MM.1S (cell line): ENCODE measurements at regions not wholly inside any gene's neighbourhood (a gene's known extent, or its start where the extent isn't known, plus 50 kb on each side); places are given as distances from the start of the nearest gene placed in this dataset.

Experiments used
- CTCF ChIP-seq: fragments of 300-600 bp; sonication (generic); IDR thresholded peaks from 2 replicates; pipeline ENCODE4 v1.5.1; 2016; ENCODE audit warnings: antibody characterized with exemption, low read length, mixed read lengths
- EZH2 ChIP-seq: fragments of 300-600 bp; sonication (generic); optimal IDR thresholded peaks from 2 replicates; pipeline ENCODE3; 2017; ENCODE audit warnings: low read depth, mild to moderate bottlenecking, antibody characterized with exemption, low read length, mixed read lengths

GRCh38 chr3:158026236-158026635 is 80.0 kb downstream of the SHOX2 start:
- TF ChIP-seq EZH2 (no peak), CTCF (no peak)
